ENCODE measurements at regions not wholly inside any gene's neighbourhood (a gene's known extent, or its start where the extent isn't known, plus 50 kb on each side); places are given as distances from the start of the nearest gene placed in this dataset.

- Histone ChIP-seq H3K27ac (ENCODE audit: low read depth, low read length, poor library complexity, severe bottlenecking) (no peak overlapping the region), H3K36me3 (ENCODE audit: insufficient read depth, low read length) (no peaks in the 10 kb centered on the region), H3K79me2 (ENCODE audit: insufficient read depth, low read length) (no peaks in the 10 kb centered on the region), H2AFZ (ENCODE audit: low read length) (no peak overlapping the region), H3K9me3 (ENCODE audit: low read length) (no peaks in the 10 kb centered on the region), H4K20me1 (ENCODE audit: insufficient read depth, low read length) (no peaks in the 10 kb centered on the region), H3F3A (ENCODE audit: insufficient read depth, low read length) (no peaks in the 10 kb centered on the region), H3K4me2 (ENCODE audit: low read length) (no peak overlapping the region), H3K27me3 (ENCODE audit: insufficient read depth, low read length) (no peaks in the 10 kb centered on the region), H3K9ac (ENCODE audit: low read length) (no peak overlapping the region), H3K4me1 (ENCODE audit: insufficient read depth, low read length, severe bottlenecking) (no peaks in the 10 kb centered on the region), H3K9me2 (ENCODE audit: low read depth, low read length) (no peaks in the 10 kb centered on the region), H3K4me3 (ENCODE audit: low read depth, low read length, poor library complexity, severe bottlenecking) (no peak overlapping the region)
- TF ChIP-seq CTCF (IDR thresholded peaks at IDR 0.05; ENCODE audit: low read length): no peak
- no peak for TF ChIP-seq EZH2 (IDR thresholded peaks at IDR 0.05; ENCODE audit: borderline replicate concordance, low read length)
Observed at GRCh38 chr2:228540976-228541375, 359.5 kb upstream of the SPHKAP start.

- Histone ChIP-seq H3K27ac (ENCODE audit: low read depth, low read length, poor library complexity, severe bottlenecking) (no peak overlapping the region), H3K9me2 (ENCODE audit: low read depth, low read length) (no peaks in the 10 kb centered on the region), H3K4me2 (ENCODE audit: low read length) (no peak overlapping the region), H3F3A (ENCODE audit: insufficient read depth, low read length) (no peaks in the 10 kb centered on the region), H3K9me3 (ENCODE audit: low read length) (no peaks in the 10 kb centered on the region), H3K9ac (ENCODE audit: low read length) (no peak overlapping the region), H3K27me3 (ENCODE audit: insufficient read depth, low read length) (no peaks in the 10 kb centered on the region), H3K4me3 (ENCODE audit: low read depth, low read length, poor library complexity, severe bottlenecking) (no peak overlapping the region), H3K79me2 (ENCODE audit: insufficient read depth, low read length) (no peaks in the 10 kb centered on the region), H3K36me3 (ENCODE audit: insufficient read depth, low read length) (no peaks in the 10 kb centered on the region), H4K20me1 (ENCODE audit: insufficient read depth, low read length) (no peaks in the 10 kb centered on the region), H2AFZ (ENCODE audit: low read length) (no peak overlapping the region), H3K4me1 (ENCODE audit: insufficient read depth, low read length, severe bottlenecking) (no peaks in the 10 kb centered on the region)
- TF ChIP-seq CTCF (IDR thresholded peaks at IDR 0.05; ENCODE audit: low read length) (no peak), EZH2 (IDR thresholded peaks at IDR 0.05; ENCODE audit: borderline replicate concordance, low read length) (no peak)
Observed at GRCh38 chr2:228535396-228535795, 353.9 kb upstream of the SPHKAP start.

- Histone ChIP-seq H2AFZ (ENCODE audit: low read length) (no peak overlapping the region), H3K4me2 (ENCODE audit: low read length) (no peak overlapping the region)
- TF ChIP-seq EZH2 (IDR thresholded peaks at IDR 0.05; ENCODE audit: borderline replicate concordance, low read length) (no peak), CTCF (IDR thresholded peaks at IDR 0.05; ENCODE audit: low read length) (no peak)
Observed at GRCh38 chr2:228533156-228533555, 351.7 kb upstream of the SPHKAP start.

More at GRCh38 chr2:228533156-228533555, 351.7 kb upstream of the SPHKAP start:
- Histone ChIP-seq H4K20me1 (ENCODE audit: insufficient read depth, low read length) (no peaks in the 10 kb centered on the region), H3K27me3 (ENCODE audit: insufficient read depth, low read length) (no peaks in the 10 kb centered on the region), H3K9me2 (ENCODE audit: low read depth, low read length) (no peaks in the 10 kb centered on the region), H3K9me3 (ENCODE audit: low read length) (no peaks in the 10 kb centered on the region), H3K79me2 (ENCODE audit: insufficient read depth, low read length) (no peaks in the 10 kb centered on the region), H3K4me1 (ENCODE audit: insufficient read depth, low read length, severe bottlenecking) (no peaks in the 10 kb centered on the region), H3K4me3 (ENCODE audit: low read depth, low read length, poor library complexity, severe bottlenecking) (no peak overlapping the region), H3K9ac (ENCODE audit: low read length) (no peak overlapping the region), H3K36me3 (ENCODE audit: insufficient read depth, low read length) (no peaks in the 10 kb centered on the region), H3K27ac (ENCODE audit: low read depth, low read length, poor library complexity, severe bottlenecking) (no peak overlapping the region), H3F3A (ENCODE audit: insufficient read depth, low read length) (no peaks in the 10 kb centered on the region)
